ENCODE measurements at regions not wholly inside any gene's neighbourhood (a gene's known extent, or its start where the extent isn't known, plus 50 kb on each side); places are given as distances from the start of the nearest gene placed in this dataset.

- Mint-ChIP-seq H3K9me3 (peaks cover 17% of the 10 kb centered on the region), H3K4me1 (ENCODE audit: unreplicated experiment) (no peaks in the 10 kb centered on the region), H3K27me3 (peaks cover 4% of the 10 kb centered on the region), H3K27ac (no peak overlapping the region), H3K36me3 (no peaks in the 10 kb centered on the region), H3K4me3 (no peak overlapping the region)
- DNase-seq (ENCODE audit: extremely low spot score, unreplicated experiment): no peak
- TF ChIP-seq CTCF (conservative IDR thresholded peaks at IDR 0.05): no peak
These were observed 99.7 kb upstream of the CDH13 start for GRCh38 chr16:82527101-82527500.

GRCh38 chr16:82524976-82525375, 101.8 kb upstream of the CDH13 start:
- Mint-ChIP-seq H3K36me3 (no peaks in the 10 kb centered on the region), H3K27ac (no peak overlapping the region), H3K9me3 (peaks cover 17% of the 10 kb centered on the region), H3K27me3 (peaks cover 11% of the 10 kb centered on the region), H3K4me1 (ENCODE audit: unreplicated experiment) (no peaks in the 10 kb centered on the region), H3K4me3 (no peak overlapping the region)
- no peak for DNase-seq (ENCODE audit: extremely low spot score, unreplicated experiment)
- no peak for TF ChIP-seq CTCF (conservative IDR thresholded peaks at IDR 0.05)

- Mint-ChIP-seq H3K27ac (no peak overlapping the region), H3K27me3 (peaks cover 15% of the 10 kb centered on the region)
These were observed 103.0 kb upstream of the CDH13 start for GRCh38 chr16:82523815-82524214.

GRCh38 chr16:82522026-82522425, 104.7 kb upstream of the CDH13 start:
- H3K4me3 Mint-ChIP-seq: no peak overlapping the region
- H3K9me3 Mint-ChIP-seq: peaks cover 13% of the 10 kb centered on the region
- H3K27ac Mint-ChIP-seq: no peak overlapping the region
- no peak for DNase-seq (ENCODE audit: extremely low spot score, unreplicated experiment)
- peaks cover 19% of the 10 kb centered on the region for H3K27me3 Mint-ChIP-seq
- H3K36me3 Mint-ChIP-seq: no peaks in the 10 kb centered on the region
- no peak for TF ChIP-seq CTCF (conservative IDR thresholded peaks at IDR 0.05)
- H3K4me1 Mint-ChIP-seq (ENCODE audit: unreplicated experiment): no peaks in the 10 kb centered on the region

More at GRCh38 chr16:82523815-82524214, 103.0 kb upstream of the CDH13 start:
- DNase-seq (ENCODE audit: extremely low spot score, unreplicated experiment): no peak
- no peaks in the 10 kb centered on the region for H3K4me1 Mint-ChIP-seq (ENCODE audit: unreplicated experiment)
- no peak overlapping the region for H3K4me3 Mint-ChIP-seq
- peaks cover 13% of the 10 kb centered on the region for H3K9me3 Mint-ChIP-seq
- no peak for TF ChIP-seq CTCF (conservative IDR thresholded peaks at IDR 0.05)
- no peaks in the 10 kb centered on the region for H3K36me3 Mint-ChIP-seq

GRCh38 chr16:82518811-82519210, 108.0 kb upstream of the CDH13 start:
- H3K4me3 Mint-ChIP-seq: no peak overlapping the region
- H3K9me3 Mint-ChIP-seq: peaks cover 6% of the 10 kb centered on the region
- no peaks in the 10 kb centered on the region for H3K36me3 Mint-ChIP-seq
- no peaks in the 10 kb centered on the region for H3K4me1 Mint-ChIP-seq (ENCODE audit: unreplicated experiment)
- DNase-seq (ENCODE audit: extremely low spot score, unreplicated experiment): no peak
- peaks cover 14% of the 10 kb centered on the region for H3K27me3 Mint-ChIP-seq
- TF ChIP-seq CTCF (conservative IDR thresholded peaks at IDR 0.05): no peak
- H3K27ac Mint-ChIP-seq: no peak overlapping the region

- Mint-ChIP-seq H3K4me3 (no peak overlapping the region), H3K9me3 (no peaks in the 10 kb centered on the region), H3K27me3 (peaks cover 5% of the 10 kb centered on the region), H3K36me3 (no peaks in the 10 kb centered on the region), H3K4me1 (ENCODE audit: unreplicated experiment) (no peaks in the 10 kb centered on the region), H3K27ac (no peak overlapping the region)
- no peak for DNase-seq (ENCODE audit: extremely low spot score, unreplicated experiment)
- TF ChIP-seq CTCF (conservative IDR thresholded peaks at IDR 0.05): no peak
These were observed 112.5 kb upstream of the CDH13 start for GRCh38 chr16:82514262-82514661.

Measured in type B pancreatic cell (in vitro differentiated cells).